Transverse colon (tissue), 4 donors: ENCODE measurements at regions not wholly inside any gene's neighbourhood (a gene's known extent, or its start where the extent isn't known, plus 50 kb on each side); places are given as distances from the start of the nearest gene placed in this dataset.

ENCODE experiments used
- DNase-seq: peaks from one replicate; pipeline ENCODE4 v3.0.0-alpha.2; 2019
- H3K27ac ChIP-seq, 4 donors: fragments of 200-600 bp; sonication (generic); 2 replicates each; pipeline ENCODE4 v1.5.1; 2016 to 2018; ENCODE audit warnings: inconsistent platforms in 4 of 4
- H3K27me3 ChIP-seq: fragments of 200-600 bp; sonication (generic); 2 replicates; pipeline ENCODE4 v1.5.1; 2017; ENCODE audit warnings: inconsistent platforms
- H3K36me3 ChIP-seq, 4 donors: fragments of 200-600 bp; sonication (generic); 2 replicates each; pipeline ENCODE4 v1.5.1; 2017 to 2019; ENCODE audit warnings: inconsistent platforms in 4 of 4
- H3K4me1 ChIP-seq, 4 donors: fragments of 200-600 bp; sonication (generic); 2 replicates each; pipeline ENCODE4 v1.5.1; 2017 to 2020; ENCODE audit warnings: inconsistent platforms in 4 of 4
- H3K4me3 ChIP-seq, 4 donors: fragments of 200-600 bp; sonication (generic); 1 replicate in 1 of 4; 2 replicates in 3 of 4; pipeline versions ENCODE4 v1.5.1 to v1.6.1; 2017 to 2019; ENCODE audit warnings: inconsistent platforms in 4 of 4
- H3K9me3 ChIP-seq, 2 donors: fragments of 200-600 bp; sonication (generic); 2 replicates each; pipeline ENCODE4 v1.5.1; 2017 to 2019; ENCODE audit warnings: inconsistent platforms in 2 of 2
- EP300 ChIP-seq: sonication (generic); formaldehyde crosslinking; IDR thresholded peaks from one replicate; pipeline ENCODE4 v1.6.1; 2017; ENCODE audit warnings: antibody characterized with exemption, low read depth
- POLR2A ChIP-seq: fragments of 450-650 bp; IDR thresholded peaks from one replicate; pipeline ENCODE4 v1.6.1; 2016; ENCODE audit warnings: antibody characterized with exemption, mild to moderate bottlenecking, moderate library complexity
- POLR2AphosphoS5 ChIP-seq, 3 donors: sonication (generic); formaldehyde crosslinking; IDR thresholded peaks; one replicate each; pipeline ENCODE4 v1.6.1; 2016; ENCODE audit warnings: antibody characterized with exemption in 3 of 3
- WGBS, 2 donors: methylation state at CpG; one replicate each; pipeline ENCODE4 v1.1.5; 2018; ENCODE audit warnings: low coverage in 1 of 2; 5-methylcytosine and 5-hydroxymethylcytosine counted together
- in situ Hi-C, 4 donors: fragments of 200-750 bp; cut with MboI; loops; one replicate each; pipeline versions ENCODE4 v1.15.0 to v1.15.1; 2017; ENCODE audit warnings: low sequenced_read_pairs in 3 of 4, low pct_ligation_motif_present in 1 of 4, low pct_unique_long_range_greater_than_20kb in 1 of 4
- intact Hi-C: fragments of 100-400 bp; cut with DNase I; formaldehyde crosslinking; loops from one replicate; pipeline ENCODE4 v1.15.1; 2023; ENCODE audit warnings: low total_unique reads
- TF ChIP-seq, protein P1 (sequence below), 5 experiments: fragments of 200-600 bp in 3 of 5; fragments of 450-650 bp in 2 of 5; sonication (generic) in 3 of 5; IDR thresholded peaks; 1 replicate in 2 of 5; 2 replicates in 3 of 5; pipeline ENCODE4 v1.5.1; 2016 to 2017; ENCODE audit warnings: antibody characterized with exemption in 5 of 5, inconsistent platforms in 3 of 5, mild to moderate bottlenecking in 2 of 5, moderate library complexity in 1 of 5

DNA sequence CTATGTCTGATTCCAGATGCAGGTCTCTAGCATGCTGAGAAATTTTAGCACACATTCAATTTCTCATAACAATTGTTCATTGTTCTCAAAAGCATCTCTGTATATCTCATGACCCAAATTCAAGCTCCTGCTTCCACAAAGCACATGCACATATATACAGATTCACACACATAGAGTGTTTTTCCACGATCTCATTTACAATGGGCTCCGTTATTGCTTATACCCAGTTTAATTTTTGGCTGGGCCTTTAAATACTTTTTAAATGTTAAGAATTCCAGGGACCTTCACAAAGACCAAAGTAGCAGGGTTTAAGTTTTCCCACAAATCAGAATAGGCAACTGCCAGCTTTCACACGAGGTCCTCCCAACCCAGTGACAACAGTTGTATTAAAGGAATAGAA is 333.5 kb upstream of the SEMA6D start:
- Histone ChIP-seq H3K4me1 (peaks cover 0 to 8% (median 0%) of the 10 kb centered on the region in 4 donors), H3K27ac (no peak overlapping the region), H3K4me3 (no peak overlapping the region), H3K36me3 (no peaks in the 10 kb centered on the region), H3K9me3 (no peaks in the 10 kb centered on the region), H3K27me3 (no peaks in the 10 kb centered on the region)
- DNase-seq: no peak
- no peak for TF ChIP-seq POLR2AphosphoS5 (IDR thresholded peaks at IDR 0.05)
- TF ChIP-seq, protein P1, sequence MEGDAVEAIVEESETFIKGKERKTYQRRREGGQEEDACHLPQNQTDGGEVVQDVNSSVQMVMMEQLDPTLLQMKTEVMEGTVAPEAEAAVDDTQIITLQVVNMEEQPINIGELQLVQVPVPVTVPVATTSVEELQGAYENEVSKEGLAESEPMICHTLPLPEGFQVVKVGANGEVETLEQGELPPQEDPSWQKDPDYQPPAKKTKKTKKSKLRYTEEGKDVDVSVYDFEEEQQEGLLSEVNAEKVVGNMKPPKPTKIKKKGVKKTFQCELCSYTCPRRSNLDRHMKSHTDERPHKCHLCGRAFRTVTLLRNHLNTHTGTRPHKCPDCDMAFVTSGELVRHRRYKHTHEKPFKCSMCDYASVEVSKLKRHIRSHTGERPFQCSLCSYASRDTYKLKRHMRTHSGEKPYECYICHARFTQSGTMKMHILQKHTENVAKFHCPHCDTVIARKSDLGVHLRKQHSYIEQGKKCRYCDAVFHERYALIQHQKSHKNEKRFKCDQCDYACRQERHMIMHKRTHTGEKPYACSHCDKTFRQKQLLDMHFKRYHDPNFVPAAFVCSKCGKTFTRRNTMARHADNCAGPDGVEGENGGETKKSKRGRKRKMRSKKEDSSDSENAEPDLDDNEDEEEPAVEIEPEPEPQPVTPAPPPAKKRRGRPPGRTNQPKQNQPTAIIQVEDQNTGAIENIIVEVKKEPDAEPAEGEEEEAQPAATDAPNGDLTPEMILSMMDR (IDR thresholded peaks at IDR 0.05): no peak
- no peak for TF ChIP-seq EP300
- TF ChIP-seq POLR2A: no peak
- WGBS, 2 donors: 59 to 60% methylated on average over 3 of the region's 3 CpGs
- in situ Hi-C loops: no loop called here
- intact Hi-C loops: no loop called here

- Histone ChIP-seq H3K4me3 (no peak overlapping the region), H3K9me3 (no peaks in the 10 kb centered on the region), H3K27ac (no peak overlapping the region), H3K4me1 (peaks cover 0 to 8% (median 0%) of the 10 kb centered on the region in 4 donors), H3K36me3 (no peaks in the 10 kb centered on the region), H3K27me3 (no peaks in the 10 kb centered on the region)
- no peak for TF ChIP-seq EP300
- TF ChIP-seq POLR2A: no peak
- no peak for TF ChIP-seq POLR2AphosphoS5 (IDR thresholded peaks at IDR 0.05)
- TF ChIP-seq, protein P1 (IDR thresholded peaks at IDR 0.05): no peak
- WGBS, 2 donors: 56 to 67% methylated on average over 2 to 4 of the region's 4 CpGs
- in situ Hi-C loops: no loop called here
- no peak for DNase-seq
- intact Hi-C loops: no loop called here
Observed at GRCh38 chr15:47384341-47384740, 333.0 kb upstream of the SEMA6D start.

GRCh38 chr15:47384776-47385175 is 332.5 kb upstream of the SEMA6D start:
- Histone ChIP-seq H3K4me1 (peaks cover 0 to 8% (median 0%) of the 10 kb centered on the region in 4 donors), H3K27ac (no peak overlapping the region), H3K9me3 (no peaks in the 10 kb centered on the region), H3K36me3 (no peaks in the 10 kb centered on the region), H3K4me3 (no peak overlapping the region), H3K27me3 (no peaks in the 10 kb centered on the region)
- intact Hi-C loops (no loop called here), in situ Hi-C loops (no loop called here)
- 56 to 80% methylated on average over 1 to 2 of the region's 2 CpGs for WGBS, 2 donors
- DNase-seq: no peak
- TF ChIP-seq EP300 (no peak), POLR2A (no peak), POLR2AphosphoS5 (IDR thresholded peaks at IDR 0.05) (no peak)
- TF ChIP-seq, protein P1 (IDR thresholded peaks at IDR 0.05): no peak

DNA sequence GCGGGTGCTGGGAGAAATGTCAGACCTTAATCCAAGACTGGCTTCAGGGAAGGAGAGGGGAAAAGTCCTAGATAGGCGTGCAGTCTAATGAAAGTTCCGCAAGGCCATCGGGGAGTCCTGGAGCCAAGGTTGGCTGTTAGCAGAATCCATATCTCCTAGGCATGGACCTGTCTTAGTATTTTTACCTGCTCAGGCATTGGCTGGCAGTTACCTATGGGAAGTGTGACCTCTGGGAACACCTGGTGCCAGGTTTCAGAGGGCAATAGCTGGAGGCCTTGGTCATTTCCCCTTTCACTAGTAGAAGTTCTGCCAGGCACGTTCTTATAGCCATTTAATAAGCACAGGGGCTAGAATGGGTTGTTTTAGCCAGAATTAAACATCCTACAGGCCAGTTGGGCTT is 330.8 kb upstream of the SEMA6D start:
- WGBS, 2 donors: 91 to 98% methylated on average over 4 to 5 of the region's 5 CpGs
- no peak overlapping the region for H3K4me3 ChIP-seq
- no peaks in the 10 kb centered on the region for H3K36me3 ChIP-seq
- no peak for DNase-seq
- no peaks in the 10 kb centered on the region for H3K9me3 ChIP-seq
- H3K4me1 ChIP-seq: peaks cover 0 to 8% (median 0%) of the 10 kb centered on the region in 4 donors
- H3K27ac ChIP-seq: no peak overlapping the region
- no peaks in the 10 kb centered on the region for H3K27me3 ChIP-seq
- intact Hi-C loops: no loop called here
- TF ChIP-seq EP300 (no peak), POLR2AphosphoS5 (IDR thresholded peaks at IDR 0.05) (no peak), POLR2A (no peak)
- TF ChIP-seq, protein P1 (IDR thresholded peaks at IDR 0.05): no peak
- in situ Hi-C loops: no loop called here
